ENCODE measurements at regions not wholly inside any gene's neighbourhood (a gene's known extent, or its start where the extent isn't known, plus 50 kb on each side); places are given as distances from the start of the nearest gene placed in this dataset.

DNA sequence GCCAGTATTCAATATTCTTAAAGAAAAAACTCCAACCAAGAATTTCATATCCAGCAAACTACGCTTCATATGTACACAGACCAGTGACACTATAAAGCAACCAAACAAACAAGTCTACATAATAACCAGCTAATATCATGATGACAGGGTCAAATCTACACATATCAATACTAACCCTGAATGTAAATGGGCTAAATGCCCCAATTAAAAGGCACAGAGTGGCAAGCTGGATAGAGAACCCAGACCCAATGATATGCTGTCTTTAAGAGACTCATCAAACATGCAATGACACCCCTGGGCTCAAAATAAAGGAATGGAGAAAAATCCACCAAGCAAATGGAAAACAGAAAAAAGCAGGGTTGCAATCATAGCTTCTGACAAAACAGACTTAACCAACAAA lies 218.1 kb upstream of the NFE2L3 start:
- TF ChIP-seq, protein P1, sequence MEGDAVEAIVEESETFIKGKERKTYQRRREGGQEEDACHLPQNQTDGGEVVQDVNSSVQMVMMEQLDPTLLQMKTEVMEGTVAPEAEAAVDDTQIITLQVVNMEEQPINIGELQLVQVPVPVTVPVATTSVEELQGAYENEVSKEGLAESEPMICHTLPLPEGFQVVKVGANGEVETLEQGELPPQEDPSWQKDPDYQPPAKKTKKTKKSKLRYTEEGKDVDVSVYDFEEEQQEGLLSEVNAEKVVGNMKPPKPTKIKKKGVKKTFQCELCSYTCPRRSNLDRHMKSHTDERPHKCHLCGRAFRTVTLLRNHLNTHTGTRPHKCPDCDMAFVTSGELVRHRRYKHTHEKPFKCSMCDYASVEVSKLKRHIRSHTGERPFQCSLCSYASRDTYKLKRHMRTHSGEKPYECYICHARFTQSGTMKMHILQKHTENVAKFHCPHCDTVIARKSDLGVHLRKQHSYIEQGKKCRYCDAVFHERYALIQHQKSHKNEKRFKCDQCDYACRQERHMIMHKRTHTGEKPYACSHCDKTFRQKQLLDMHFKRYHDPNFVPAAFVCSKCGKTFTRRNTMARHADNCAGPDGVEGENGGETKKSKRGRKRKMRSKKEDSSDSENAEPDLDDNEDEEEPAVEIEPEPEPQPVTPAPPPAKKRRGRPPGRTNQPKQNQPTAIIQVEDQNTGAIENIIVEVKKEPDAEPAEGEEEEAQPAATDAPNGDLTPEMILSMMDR (IDR thresholded peaks at IDR 0.05), result no peak
- TF ChIP-seq POLR2A (IDR thresholded peaks at IDR 0.05), result no peak

Data from testis (tissue), 2 donors.